ENCODE measurements at regions not wholly inside any gene's neighbourhood (a gene's known extent, or its start where the extent isn't known, plus 50 kb on each side); places are given as distances from the start of the nearest gene placed in this dataset.

GRCh38 chr20:37596890-37597536, 69.3 kb upstream of the BLCAP start:
- DNase-seq: peak; percentile 31

GRCh38 chr20:37596168-37596567, 68.5 kb upstream of the BLCAP start:
- no peak for DNase-seq

GRCh38 chr20:37593710-37594109, 66.0 kb upstream of the BLCAP start:
- no peak for DNase-seq

GRCh38 chr20:37590938-37591490, 63.3 kb upstream of the BLCAP start:
- DNase-seq: no peak

GRCh38 chr20:37586078-37586477, 58.4 kb upstream of the BLCAP start:
- DNase-seq: no peak

GRCh38 chr20:37584238-37584807, 56.6 kb upstream of the BLCAP start:
- DNase-seq: no peak

- DNase-seq: no peak
Observed at GRCh38 chr20:37581246-37581645, 53.6 kb upstream of the BLCAP start.

- no peak for DNase-seq
Observed at GRCh38 chr20:37580069-37580468, 52.4 kb upstream of the BLCAP start.

GRCh38 chr20:37579106-37579505, 51.4 kb upstream of the BLCAP start:
- DNase-seq: no peak

GRCh38 chr20:37577981-37578380, 50.3 kb upstream of the BLCAP start:
- DNase-seq: no peak

Data from NCI-H526 treated with DMSO at 0.1 percent for 48 hours (cell line).